Activated effector memory CD4-positive, alpha-beta T cell treated with anti-CD3 and anti-CD28 coated beads, Interleukin-2, amount 50 U/mL, for 16 hours (primary cell): ENCODE measurements at regions not wholly inside any gene's neighbourhood (a gene's known extent, or its start where the extent isn't known, plus 50 kb on each side); places are given as distances from the start of the nearest gene placed in this dataset.

Experiments used
- DNase-seq: peaks from one replicate; pipeline ENCODE4 v3.0.0-alpha.2; 2020

- DNase-seq, result no peak
Measured at GRCh38 chr19:31610018-31610417, 260.8 kb upstream of the TSHZ3 start.

DNA sequence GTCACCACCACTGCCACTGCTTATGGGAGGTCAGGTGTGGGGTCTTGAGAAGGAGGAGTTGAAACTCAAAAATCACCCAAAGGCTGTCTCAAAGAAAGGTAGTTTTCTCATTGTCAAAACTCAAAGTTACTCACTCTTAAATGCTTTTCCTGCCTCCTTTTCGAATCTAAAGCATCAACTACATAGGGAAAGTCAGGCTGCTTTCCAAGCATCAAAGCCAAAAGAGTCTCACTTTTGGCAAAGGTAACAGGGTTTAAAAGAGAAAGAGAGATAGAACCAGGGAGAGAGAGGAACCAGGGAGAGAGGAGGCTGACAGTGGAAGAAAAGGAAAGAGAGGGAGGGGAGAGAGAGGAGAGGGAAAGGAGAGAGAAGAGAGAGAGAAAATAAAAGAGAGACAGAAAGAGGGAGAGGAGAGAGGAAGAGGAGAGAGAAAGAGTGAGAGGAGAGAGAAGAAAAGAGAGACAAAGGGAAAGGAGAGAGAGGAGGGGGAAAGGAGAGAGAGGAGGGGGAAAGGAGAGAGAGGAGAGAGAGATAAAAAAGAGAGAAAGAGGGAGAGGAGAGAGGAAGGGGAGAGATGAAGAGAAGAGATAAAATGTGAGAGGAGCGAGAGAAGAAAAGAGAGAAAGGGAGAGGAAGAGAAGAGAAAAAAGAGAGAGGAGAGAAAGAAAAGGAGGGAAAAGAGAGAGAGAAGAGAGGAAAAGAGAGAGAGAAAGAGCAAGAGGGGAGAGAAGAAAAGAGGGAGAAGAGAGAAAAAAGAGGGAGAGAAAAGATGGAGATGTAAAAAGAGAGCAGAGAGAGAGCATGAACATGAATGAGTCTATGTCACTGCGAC, 262.0 kb upstream of the TSHZ3 start:
- no peak for DNase-seq

DNA sequence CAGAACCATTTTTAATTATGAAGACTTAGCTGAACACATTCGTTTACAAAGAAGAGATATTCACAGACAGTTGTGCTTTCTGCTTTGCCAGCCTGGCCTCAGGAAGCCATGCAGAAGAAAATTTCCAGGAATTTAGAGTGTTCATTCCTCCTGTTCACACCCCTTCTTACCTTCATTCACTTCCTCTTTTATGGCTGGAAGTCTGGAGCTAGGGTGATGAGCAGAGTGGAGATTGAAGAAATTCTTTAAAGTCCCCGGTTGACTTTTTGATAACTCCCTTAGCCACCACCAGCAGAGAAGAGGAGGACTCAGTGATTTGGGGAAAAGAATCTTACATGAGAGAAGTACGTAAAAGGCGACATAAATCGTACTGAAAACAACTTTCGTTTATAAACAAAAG, 263.6 kb upstream of the TSHZ3 start:
- no peak for DNase-seq

GRCh38 chr19:31613683-31614219, 264.5 kb upstream of the TSHZ3 start:
- DNase-seq, result no peak

DNA sequence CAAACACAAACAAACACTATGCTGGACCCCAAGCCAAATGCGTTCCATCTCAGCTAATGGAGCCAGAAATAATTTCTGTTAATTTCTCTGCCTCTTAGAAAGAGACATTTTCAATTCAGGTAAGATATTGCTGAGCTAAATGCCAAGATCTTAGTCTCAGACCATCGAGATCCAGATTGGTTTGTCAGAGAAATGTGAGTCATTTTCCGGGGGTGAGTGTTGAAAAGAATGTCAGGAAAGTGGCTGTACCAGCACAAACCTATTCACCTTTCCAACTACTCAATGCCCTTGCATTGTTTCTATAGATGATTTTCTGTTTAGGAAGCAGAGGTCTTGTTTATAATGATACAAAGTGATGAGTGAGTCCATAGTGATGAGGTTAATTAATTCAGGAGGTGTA, 266.8 kb upstream of the TSHZ3 start:
- no peak for DNase-seq

GRCh38 chr19:31617010-31617585, 267.9 kb upstream of the TSHZ3 start:
- no peak for DNase-seq

DNA sequence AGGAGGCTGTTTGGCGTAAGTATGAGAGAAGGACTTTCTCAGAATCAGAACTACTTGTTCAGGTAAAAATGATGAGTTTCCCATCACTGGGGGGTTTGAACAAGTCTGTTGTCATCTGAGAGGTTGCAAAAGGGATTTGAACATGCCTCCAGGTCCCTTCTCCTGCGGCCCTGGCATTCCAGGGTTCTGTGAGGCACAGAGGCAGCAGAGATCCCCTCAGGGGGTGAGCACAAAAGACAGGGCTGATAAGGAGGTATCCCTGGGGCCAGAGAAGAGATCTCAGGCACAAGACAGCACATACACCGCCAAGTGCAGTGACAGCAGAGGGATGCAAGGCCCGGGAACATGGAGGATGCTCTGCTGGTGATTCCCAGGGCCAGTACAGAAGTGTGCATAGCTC, 275.8 kb upstream of the TSHZ3 start:
- DNase-seq, result no peak

DNA sequence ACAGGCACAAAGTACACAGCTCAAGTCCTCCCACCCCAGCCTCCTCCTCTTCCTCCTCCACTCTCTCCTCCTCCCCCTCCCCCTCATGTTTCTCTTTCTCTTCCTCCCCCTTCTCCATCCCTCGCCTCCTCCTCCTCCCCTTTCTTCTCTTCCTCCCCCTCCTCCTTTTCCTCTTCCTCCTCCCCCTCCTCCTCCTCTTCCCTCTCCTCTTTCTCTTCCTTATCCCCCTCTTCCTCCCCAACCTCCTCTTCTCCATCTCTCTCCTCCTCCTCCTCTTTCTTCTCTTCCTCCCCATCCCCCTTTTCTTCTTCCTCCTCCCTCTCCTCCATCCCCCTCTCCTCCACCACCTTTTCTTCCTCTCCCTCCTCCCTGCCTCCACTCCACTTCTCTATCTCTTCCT, 276.3 kb upstream of the TSHZ3 start:
- DNase-seq, result no peak

- DNase-seq, result no peak
Measured at GRCh38 chr19:31626941-31627340, 277.7 kb upstream of the TSHZ3 start.

DNA sequence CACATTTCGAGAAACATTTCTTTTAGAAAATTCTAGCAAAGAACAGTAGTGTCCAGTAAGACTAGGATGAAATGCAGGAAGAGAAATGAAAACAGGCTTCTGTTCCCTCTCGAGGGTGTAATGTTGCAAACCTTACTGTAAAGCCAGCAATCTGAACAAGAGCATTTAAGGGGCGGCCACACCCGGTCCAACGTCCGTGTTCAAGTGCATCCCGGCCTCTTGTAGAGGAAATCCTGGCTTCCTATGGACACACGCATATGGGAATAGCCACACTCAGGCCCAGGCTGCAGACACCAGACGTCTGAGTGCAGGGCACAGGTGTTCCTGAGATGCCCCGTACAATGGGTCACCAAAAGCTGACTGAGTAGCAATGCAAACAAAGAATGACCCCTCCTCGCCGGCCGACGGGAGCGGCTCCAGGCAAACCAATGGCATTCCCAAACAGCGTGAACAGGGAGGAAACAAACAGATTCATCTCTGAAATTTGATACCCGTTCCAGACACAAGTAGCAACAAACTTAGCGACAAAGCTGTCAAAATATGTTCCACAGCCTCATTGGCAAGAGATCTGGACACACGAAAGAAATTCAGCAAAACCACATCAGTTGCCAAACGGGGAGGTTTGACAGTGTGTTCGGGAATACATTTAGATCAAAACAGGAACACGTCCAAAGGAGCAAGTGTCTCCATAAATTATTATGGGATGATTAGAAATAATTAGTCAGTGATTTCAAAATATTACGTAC, 278.6 kb upstream of the TSHZ3 start:
- no peak for DNase-seq

GRCh38 chr19:31629579-31630363, 280.5 kb upstream of the TSHZ3 start:
- no peak for DNase-seq

DNA sequence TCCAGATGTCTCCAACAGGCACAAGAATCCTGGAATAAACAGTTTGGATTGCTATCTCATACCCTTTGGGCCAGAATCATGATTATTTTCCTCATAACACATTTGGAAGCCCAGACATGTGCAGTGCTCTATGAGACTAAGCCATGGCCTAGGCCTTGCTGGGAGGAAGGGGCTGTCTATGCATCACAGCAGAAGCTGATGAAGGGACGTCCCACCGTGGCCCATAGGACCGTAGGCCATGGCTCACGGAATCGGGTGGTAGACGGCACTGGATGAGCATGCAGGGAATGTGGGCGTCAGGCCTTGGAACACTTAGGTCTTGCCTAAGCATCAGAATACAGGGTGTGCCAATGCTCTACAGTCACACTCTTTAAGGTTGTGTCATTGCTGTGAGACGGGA, 283.8 kb upstream of the TSHZ3 start:
- DNase-seq, result no peak

DNA sequence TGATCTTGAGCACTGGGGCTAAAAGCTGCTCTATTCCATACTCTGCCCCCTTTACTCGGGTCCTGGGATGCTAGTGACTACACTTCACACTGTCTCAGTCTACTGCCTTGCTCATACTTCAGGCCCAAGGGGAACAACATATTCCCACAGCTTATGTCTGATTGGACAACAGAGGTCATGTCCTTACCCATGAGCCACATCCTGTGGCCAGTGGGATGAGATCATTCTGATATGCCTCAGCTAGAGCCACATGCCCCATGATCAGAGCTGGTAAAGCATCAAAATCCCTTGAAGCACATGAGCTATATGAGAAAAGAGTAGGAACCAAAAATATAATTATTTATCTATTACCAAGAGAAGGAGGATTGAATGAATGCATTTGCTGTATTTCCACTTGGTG, 290.1 kb upstream of the TSHZ3 start:
- DNase-seq, result no peak

- no peak for DNase-seq
Measured at GRCh38 chr19:31641591-31641990, 292.4 kb upstream of the TSHZ3 start.

GRCh38 chr19:31648347-31648746, 299.1 kb upstream of the TSHZ3 start:
- DNase-seq, result no peak

GRCh38 chr19:31656507-31656906, 307.3 kb upstream of the TSHZ3 start:
- DNase-seq, result no peak

GRCh38 chr19:31658993-31659896, 310.0 kb upstream of the TSHZ3 start:
- DNase-seq, result no peak

- DNase-seq, result no peak
Measured at GRCh38 chr19:31659897-31660210, 310.6 kb upstream of the TSHZ3 start.

GRCh38 chr19:31664096-31664495, 314.9 kb upstream of the TSHZ3 start:
- DNase-seq, result no peak

DNA sequence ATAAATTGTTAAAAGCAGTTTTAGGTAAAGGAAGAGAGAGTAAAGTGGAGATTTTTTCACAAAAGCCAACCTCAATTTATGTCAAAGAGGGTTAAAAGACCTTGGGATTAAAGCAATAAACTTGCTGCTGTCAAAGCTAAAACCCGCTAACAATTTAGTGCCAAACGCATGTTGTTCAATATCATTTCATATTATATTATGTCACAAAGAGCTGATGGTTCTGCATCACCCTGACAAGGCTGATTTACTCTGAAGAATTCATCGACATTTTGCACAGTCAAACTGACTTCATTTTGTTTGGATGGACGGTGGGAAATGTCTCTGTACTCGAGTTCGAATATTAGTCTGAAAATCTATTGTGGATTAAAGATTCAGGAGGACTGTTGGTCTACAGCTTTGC, 315.8 kb upstream of the TSHZ3 start:
- no peak for DNase-seq

- DNase-seq, result no peak
Measured at GRCh38 chr19:31666126-31666525, 316.9 kb upstream of the TSHZ3 start.

DNA sequence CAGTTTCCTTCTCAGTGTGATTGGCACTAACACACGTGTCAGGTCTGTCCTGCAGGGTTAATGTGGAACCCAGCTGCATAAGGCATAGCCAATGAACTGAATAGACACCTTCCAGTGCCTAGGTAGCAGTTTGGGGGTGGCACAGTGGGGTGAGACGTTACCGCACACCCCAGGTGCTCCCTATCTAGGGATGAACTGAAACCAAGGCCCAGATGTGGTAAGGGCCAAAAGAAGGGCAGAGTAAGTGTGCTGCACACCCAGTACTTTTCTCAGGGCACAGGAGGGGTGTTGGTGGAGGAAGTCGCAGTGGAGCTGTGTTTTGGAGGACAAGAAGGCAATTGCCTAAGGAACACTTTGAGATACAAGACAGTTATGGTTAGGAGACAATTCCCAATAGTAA, 317.9 kb upstream of the TSHZ3 start:
- no peak for DNase-seq
